Thyroid gland (tissue), 4 donors: ENCODE measurements at regions not wholly inside any gene's neighbourhood (a gene's known extent, or its start where the extent isn't known, plus 50 kb on each side); places are given as distances from the start of the nearest gene placed in this dataset.
"Not testable (repeated sequence)": the region's sequence is repeated elsewhere in the genome, so short reads cannot be mapped to it uniquely, and the experiment has no call there.

Source experiments
- DNase-seq, 2 donors: peaks; one replicate each; pipeline ENCODE4 v3.0.0-alpha.2; 2019
- H3K27ac ChIP-seq, 3 donors: fragments of 200-600 bp; sonication (generic); 1 replicate in 2 of 3; 2 replicates in 1 of 3; pipeline ENCODE4 v1.5.1; 2016 to 2019; ENCODE audit warnings: mild to moderate bottlenecking in 1 of 3, moderate library complexity in 1 of 3
- H3K27me3 ChIP-seq: fragments of 200-600 bp; sonication (generic); one replicate; pipeline ENCODE4 v1.5.1; 2019
- H3K36me3 ChIP-seq, 2 donors: fragments of 200-600 bp; sonication (generic); one replicate each; pipeline ENCODE4 v1.5.1; 2016 to 2019
- H3K4me1 ChIP-seq, 2 donors: fragments of 200-600 bp; sonication (generic); one replicate each; pipeline ENCODE4 v1.5.1; 2017 to 2019
- H3K4me3 ChIP-seq, 3 donors: fragments of 200-600 bp; sonication (generic); replicated peaks in 1 of 3; 1 replicate in 2 of 3; 2 replicates in 1 of 3; pipeline ENCODE4 v1.5.1; 2016; ENCODE audit warnings: mild to moderate bottlenecking in 1 of 3
- H3K9me3 ChIP-seq: fragments of 200-600 bp; sonication (generic); one replicate; pipeline ENCODE4 v1.5.1; 2017
- POLR2A ChIP-seq, 2 donors: fragments of 450-650 bp; IDR thresholded peaks; one replicate each; pipeline ENCODE4 v1.6.1; 2017; ENCODE audit warnings: antibody characterized with exemption in 2 of 2, mild to moderate bottlenecking in 2 of 2, moderate library complexity in 1 of 2
- WGBS, 2 donors: methylation state at CpG; one replicate each; pipeline ENCODE4 v1.1.5; 2017; 5-methylcytosine and 5-hydroxymethylcytosine counted together
- intact Hi-C: fragments of 100-400 bp; cut with DNase I; formaldehyde crosslinking; loops from one replicate; pipeline ENCODE4 v1.15.1; 2023
- TF ChIP-seq, protein P1 (sequence below), 6 experiments: fragments of 200-600 bp in 3 of 6; fragments of 450-650 bp in 3 of 6; sonication (generic) in 3 of 6; IDR thresholded peaks; one replicate each; pipeline ENCODE4 v1.5.1; 2016 to 2019; ENCODE audit warnings: antibody characterized with exemption in 6 of 6, mild to moderate bottlenecking in 2 of 6, inconsistent platforms in 1 of 6, moderate library complexity in 1 of 6

DNA sequence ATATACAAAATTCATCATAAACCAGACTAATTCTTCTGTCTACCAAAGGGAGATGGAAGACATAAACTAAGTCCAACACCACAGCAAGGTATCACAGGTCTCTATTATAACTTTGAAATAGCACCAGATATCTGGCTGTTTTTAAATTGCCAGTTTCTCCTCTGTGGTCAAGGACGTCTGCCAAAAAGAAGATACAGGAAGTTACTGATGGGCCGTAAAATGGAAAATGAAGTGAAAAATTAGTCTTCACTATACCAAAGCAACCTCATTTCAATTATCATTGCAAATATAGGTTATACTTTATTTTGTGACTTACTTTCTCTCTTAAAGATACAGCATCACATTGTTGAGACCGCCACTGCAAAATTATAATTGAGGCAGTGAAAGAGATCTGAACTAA lies 225.5 kb downstream of the NDUFS4 start:
- intact Hi-C loops, result no loop called here
- Histone ChIP-seq H3K36me3 (no peaks in the 10 kb centered on the region), H3K4me3 (no peak overlapping the region), H3K4me1 (no peaks in the 10 kb centered on the region), H3K9me3 (no peaks in the 10 kb centered on the region), H3K27me3 (no peaks in the 10 kb centered on the region), H3K27ac (no peak overlapping the region)
- WGBS, 2 donors, result 68 to 71% methylated on average over 3 of the region's 3 CpGs
- DNase-seq, result no peak
- TF ChIP-seq, protein P1, sequence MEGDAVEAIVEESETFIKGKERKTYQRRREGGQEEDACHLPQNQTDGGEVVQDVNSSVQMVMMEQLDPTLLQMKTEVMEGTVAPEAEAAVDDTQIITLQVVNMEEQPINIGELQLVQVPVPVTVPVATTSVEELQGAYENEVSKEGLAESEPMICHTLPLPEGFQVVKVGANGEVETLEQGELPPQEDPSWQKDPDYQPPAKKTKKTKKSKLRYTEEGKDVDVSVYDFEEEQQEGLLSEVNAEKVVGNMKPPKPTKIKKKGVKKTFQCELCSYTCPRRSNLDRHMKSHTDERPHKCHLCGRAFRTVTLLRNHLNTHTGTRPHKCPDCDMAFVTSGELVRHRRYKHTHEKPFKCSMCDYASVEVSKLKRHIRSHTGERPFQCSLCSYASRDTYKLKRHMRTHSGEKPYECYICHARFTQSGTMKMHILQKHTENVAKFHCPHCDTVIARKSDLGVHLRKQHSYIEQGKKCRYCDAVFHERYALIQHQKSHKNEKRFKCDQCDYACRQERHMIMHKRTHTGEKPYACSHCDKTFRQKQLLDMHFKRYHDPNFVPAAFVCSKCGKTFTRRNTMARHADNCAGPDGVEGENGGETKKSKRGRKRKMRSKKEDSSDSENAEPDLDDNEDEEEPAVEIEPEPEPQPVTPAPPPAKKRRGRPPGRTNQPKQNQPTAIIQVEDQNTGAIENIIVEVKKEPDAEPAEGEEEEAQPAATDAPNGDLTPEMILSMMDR (IDR thresholded peaks at IDR 0.05), result no peak
- TF ChIP-seq POLR2A (IDR thresholded peaks at IDR 0.05), result no peak

DNA sequence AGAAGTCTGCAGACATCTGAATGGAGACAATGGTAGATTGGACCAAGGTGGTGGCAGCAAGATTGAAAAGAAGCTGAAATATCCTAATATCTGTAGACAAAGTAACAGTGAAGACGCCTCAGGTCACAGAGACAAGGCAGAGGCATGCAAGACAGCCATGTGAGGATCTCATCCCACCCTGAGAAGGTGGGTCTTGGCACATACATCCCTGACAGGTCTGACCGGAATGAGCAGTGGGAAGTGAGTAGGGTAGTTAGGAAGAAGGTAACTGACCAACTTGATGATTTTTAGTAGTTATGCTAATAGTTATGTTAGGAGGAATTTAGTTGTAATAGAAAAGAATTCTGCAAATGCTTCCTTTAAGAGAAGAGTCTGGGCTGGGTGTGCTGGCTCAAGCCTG lies 229.6 kb downstream of the NDUFS4 start:
- no peaks in the 10 kb centered on the region for H3K9me3 ChIP-seq
- no peak overlapping the region for H3K27ac ChIP-seq
- no peaks in the 10 kb centered on the region for H3K27me3 ChIP-seq
- H3K36me3 ChIP-seq, result no peaks in the 10 kb centered on the region
- TF ChIP-seq, protein P1 (IDR thresholded peaks at IDR 0.05), result no peak
- no peak for TF ChIP-seq POLR2A (IDR thresholded peaks at IDR 0.05)
- no peak overlapping the region for H3K4me3 ChIP-seq
- WGBS, 2 donors, result 94 to 95% methylated on average over 2 of the region's 2 CpGs
- intact Hi-C loops, result no loop called here
- no peaks in the 10 kb centered on the region for H3K4me1 ChIP-seq
- no peak for DNase-seq

DNA sequence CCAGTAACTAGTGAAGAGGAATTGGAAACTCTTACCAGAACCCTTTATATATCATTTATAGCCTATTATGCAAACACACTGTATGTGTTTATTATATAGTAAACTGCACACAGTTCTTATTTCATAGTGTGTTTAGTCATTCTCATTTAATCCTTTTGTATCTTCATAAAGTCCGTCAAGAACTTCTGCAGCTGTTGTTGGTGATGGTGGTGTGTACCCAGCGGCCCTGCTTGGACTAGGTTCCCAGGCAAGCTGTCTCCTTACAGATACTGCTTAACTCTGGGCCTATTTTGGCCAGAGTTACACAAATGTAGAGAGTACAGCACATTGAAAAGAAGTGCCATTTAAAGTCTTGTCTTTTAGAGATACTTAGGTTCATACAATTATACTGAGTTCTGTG lies 231.9 kb downstream of the NDUFS4 start:
- Histone ChIP-seq H3K27ac (no peak overlapping the region), H3K27me3 (no peaks in the 10 kb centered on the region), H3K36me3 (no peaks in the 10 kb centered on the region), H3K4me1 (no peaks in the 10 kb centered on the region), H3K9me3 (no peaks in the 10 kb centered on the region), H3K4me3 (no peak overlapping the region)
- no peak for DNase-seq
- TF ChIP-seq, protein P1 (IDR thresholded peaks at IDR 0.05), result no peak
- no peak for TF ChIP-seq POLR2A (IDR thresholded peaks at IDR 0.05)
- WGBS, 2 donors, result 95 to 96% methylated on average over 2 of the region's 2 CpGs
- intact Hi-C loops, result no loop called here

DNA sequence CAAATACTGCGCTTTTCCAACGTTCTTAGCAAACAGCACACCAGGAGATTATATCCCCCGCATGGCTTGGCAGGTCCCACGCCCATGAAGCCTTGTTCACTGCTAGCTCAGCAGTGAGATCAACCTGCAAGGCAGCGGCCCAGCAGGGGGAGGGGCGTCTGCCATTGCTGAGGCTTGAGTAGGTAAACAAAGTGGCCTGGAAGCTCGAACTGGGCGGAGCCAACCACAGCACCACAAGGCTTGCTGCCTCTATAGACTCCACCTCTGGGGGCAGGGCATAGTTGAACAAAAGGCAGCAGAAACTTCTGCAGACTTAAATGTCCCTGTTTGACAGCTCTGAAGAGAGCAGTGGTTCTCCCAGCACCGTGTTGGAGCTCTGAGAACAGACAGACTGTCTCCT lies 239.2 kb downstream of the NDUFS4 start:
- H3K4me3 ChIP-seq, H3K27ac ChIP-seq, intact Hi-C loops, H3K9me3 ChIP-seq, H3K4me1 ChIP-seq, H3K36me3 ChIP-seq, H3K27me3 ChIP-seq, DNase-seq: not testable (repeated sequence)
- 76 to 80% methylated on average over 4 to 9 of the region's 9 CpGs for WGBS, 2 donors

GRCh38 chr5:53808392-53808791 lies 248.0 kb downstream of the NDUFS4 start:
- H3K27ac ChIP-seq, H3K9me3 ChIP-seq, H3K27me3 ChIP-seq, H3K4me1 ChIP-seq, H3K4me3 ChIP-seq, H3K36me3 ChIP-seq, DNase-seq, intact Hi-C loops: not testable (repeated sequence)
- 82 to 86% methylated on average over 4 of the region's 4 CpGs for WGBS, 2 donors

DNA sequence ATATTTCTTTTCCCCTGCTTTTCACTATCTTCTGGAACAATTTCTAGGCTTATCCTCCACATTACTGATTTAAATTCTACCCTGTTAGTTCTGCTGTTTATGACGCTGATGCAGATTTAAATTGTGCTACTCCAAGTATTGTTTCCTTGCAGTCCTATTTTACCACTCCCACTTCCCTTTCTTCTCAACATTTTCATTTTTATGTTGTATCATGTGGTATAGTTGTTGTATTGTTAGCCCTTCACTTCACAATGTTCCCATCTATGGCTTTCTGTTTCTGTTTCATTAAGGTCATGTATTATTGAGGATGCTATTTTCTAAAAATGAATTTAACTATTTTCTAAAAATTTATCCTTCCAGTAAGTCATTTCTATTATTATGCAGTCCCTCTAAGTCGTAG lies 254.4 kb downstream of the NDUFS4 start:
- Histone ChIP-seq H3K27me3 (no peaks in the 10 kb centered on the region), H3K27ac (no peak overlapping the region), H3K36me3 (no peaks in the 10 kb centered on the region), H3K4me3 (no peak overlapping the region), H3K4me1 (no peaks in the 10 kb centered on the region), H3K9me3 (no peaks in the 10 kb centered on the region)
- 66 to 71% methylated on average over 2 of the region's 2 CpGs for WGBS, 2 donors
- intact Hi-C loops, result no loop called here
- TF ChIP-seq, protein P1 (IDR thresholded peaks at IDR 0.05), result no peak
- TF ChIP-seq POLR2A (IDR thresholded peaks at IDR 0.05), result no peak
- DNase-seq, result no peak
